T follicular helper cell (primary cell): ENCODE measurements at regions not wholly inside any gene's neighbourhood (a gene's known extent, or its start where the extent isn't known, plus 50 kb on each side); places are given as distances from the start of the nearest gene placed in this dataset.

Source experiments
- DNase-seq: peaks from one replicate; pipeline ENCODE4 v3.0.0-alpha.2; 2020; ENCODE audit warnings: low read depth

GRCh38 chr2:146138820-146139219 lies 1618.9 kb upstream of the ZEB2 start:
- no peak for DNase-seq

GRCh38 chr2:146135245-146135644 lies 1615.3 kb upstream of the ZEB2 start:
- no peak for DNase-seq

GRCh38 chr2:146131785-146132184 lies 1611.9 kb upstream of the ZEB2 start:
- no peak for DNase-seq

- no peak for DNase-seq
Observed at GRCh38 chr2:146131048-146131447, 1611.1 kb upstream of the ZEB2 start.

- no peak for DNase-seq
Observed at GRCh38 chr2:146130290-146130689, 1610.4 kb upstream of the ZEB2 start.

- no peak for DNase-seq
Observed at GRCh38 chr2:146129231-146129630, 1609.3 kb upstream of the ZEB2 start.

- no peak for DNase-seq
Observed at GRCh38 chr2:146128216-146128615, 1608.3 kb upstream of the ZEB2 start.

GRCh38 chr2:146125551-146125950 lies 1605.6 kb upstream of the ZEB2 start:
- no peak for DNase-seq

- DNase-seq: no peak
Observed at GRCh38 chr2:146124741-146125140, 1604.8 kb upstream of the ZEB2 start.

- no peak for DNase-seq
Observed at GRCh38 chr2:146123714-146124113, 1603.8 kb upstream of the ZEB2 start.

- DNase-seq: no peak
Observed at GRCh38 chr2:146123256-146123655, 1603.3 kb upstream of the ZEB2 start.

- no peak for DNase-seq
Observed at GRCh38 chr2:146119586-146119985, 1599.7 kb upstream of the ZEB2 start.

- DNase-seq: no peak
Observed at GRCh38 chr2:146108993-146109392, 1589.1 kb upstream of the ZEB2 start.

- no peak for DNase-seq
Observed at GRCh38 chr2:146094185-146094584, 1574.3 kb upstream of the ZEB2 start.

- DNase-seq: no peak
Observed at GRCh38 chr2:146081459-146081858, 1561.5 kb upstream of the ZEB2 start.

- DNase-seq: no peak
Observed at GRCh38 chr2:146080925-146081324, 1561.0 kb upstream of the ZEB2 start.

- no peak for DNase-seq
Observed at GRCh38 chr2:146079216-146079615, 1559.3 kb upstream of the ZEB2 start.

- DNase-seq: no peak
Observed at GRCh38 chr2:146077156-146077555, 1557.2 kb upstream of the ZEB2 start.

GRCh38 chr2:146068051-146068450 lies 1548.1 kb upstream of the ZEB2 start:
- no peak for DNase-seq

- no peak for DNase-seq
Observed at GRCh38 chr2:146048141-146048540, 1528.2 kb upstream of the ZEB2 start.

- DNase-seq: no peak
Observed at GRCh38 chr2:146041274-146041910, 1521.5 kb upstream of the ZEB2 start.

GRCh38 chr2:146040051-146040450 lies 1520.1 kb upstream of the ZEB2 start:
- DNase-seq: no peak

- DNase-seq: no peak
Observed at GRCh38 chr2:146038014-146038413, 1518.1 kb upstream of the ZEB2 start.

GRCh38 chr2:146037334-146037870 lies 1517.5 kb upstream of the ZEB2 start:
- no peak for DNase-seq
